Upper lobe of left lung (tissue), 6 donors: ENCODE measurements at regions not wholly inside any gene's neighbourhood (a gene's known extent, or its start where the extent isn't known, plus 50 kb on each side); places are given as distances from the start of the nearest gene placed in this dataset.
A peak's percentile ranks its signal among the peaks of the same experiment; 100 is the strongest.

Experiments used
- ATAC-seq, 2 donors: fragments of 200-7000 bp; cut with Tn5 transposase; one replicate each; pipeline ENCODE4 v1.9.1; 2022; ENCODE audit warnings: mild to moderate bottlenecking in 2 of 2, moderate library complexity in 2 of 2; ENCODE audit not compliant: low FRiP score in 2 of 2
- DNase-seq, 2 donors: peaks; one replicate each; pipeline ENCODE4 v3.0.0-alpha.2; 2019 to 2020
- H3K27ac ChIP-seq, 4 donors: fragments of 200-600 bp; sonication (generic); one replicate each; pipeline ENCODE4 v1.5.1; 2016 to 2019
- H3K27me3 ChIP-seq, 4 donors: fragments of 200-600 bp; sonication (generic); one replicate each; pipeline ENCODE4 v1.5.1; 2017 to 2019
- H3K36me3 ChIP-seq, 4 donors: fragments of 200-600 bp; sonication (generic); one replicate each; pipeline ENCODE4 v1.5.1; 2016 to 2019
- H3K4me1 ChIP-seq, 4 donors: fragments of 200-600 bp; sonication (generic); one replicate each; pipeline ENCODE4 v1.5.1; 2018 to 2019
- H3K4me3 ChIP-seq, 4 donors: fragments of 200-600 bp; sonication (generic); one replicate each; pipeline ENCODE4 v1.5.1; 2017 to 2019; ENCODE audit warnings: mild to moderate bottlenecking in 2 of 4, moderate library complexity in 1 of 4
- H3K9me3 ChIP-seq, 4 donors: fragments of 200-600 bp; sonication (generic); one replicate each; pipeline ENCODE4 v1.5.1; 2018 to 2019
- CTCF ChIP-seq, 6 experiments: fragments of 450-650 bp in 4 of 6; fragments of 200-600 bp in 2 of 6; sonication (generic) in 2 of 6; IDR thresholded peaks; one replicate each; pipeline ENCODE4 v1.5.1; 2016 to 2019; ENCODE audit warnings: antibody characterized with exemption in 6 of 6
- EP300 ChIP-seq, 4 donors: sonication (generic); formaldehyde crosslinking; IDR thresholded peaks; one replicate each; pipeline ENCODE4 v1.5.1; 2017; ENCODE audit warnings: antibody characterized with exemption in 4 of 4, control low read depth in 2 of 4
- POLR2A ChIP-seq, 4 donors: fragments of 450-650 bp; IDR thresholded peaks; one replicate each; pipeline ENCODE4 v1.5.1; 2016 to 2017; ENCODE audit warnings: antibody characterized with exemption in 4 of 4, mild to moderate bottlenecking in 2 of 4
- POLR2AphosphoS5 ChIP-seq, 2 donors: sonication (generic); formaldehyde crosslinking; IDR thresholded peaks; one replicate each; pipeline ENCODE4 v1.5.1; 2017; ENCODE audit warnings: antibody characterized with exemption in 2 of 2
- WGBS, 2 donors: methylation state at CpG; one replicate each; pipeline ENCODE4 v1.1.5; 2017 to 2018; 5-methylcytosine and 5-hydroxymethylcytosine counted together
- donor health status: DM: no; HTN: no; CAD: no; lungs with moderate emphysema.
- donor health status: DM: no; HTN: yes; CAD: no; lungs with severe emphysema.

GRCh38 chr2:8534386-8534728 lies 147.5 kb upstream of the ID2 start:
- ATAC-seq (no peak), DNase-seq (no peak)
- 67 to 75% methylated on average over 1 to 12 of the region's 12 CpGs for WGBS, 2 donors
- Histone ChIP-seq H3K9me3 (peaks cover 0 to 13% (median 7%) of the 10 kb centered on the region in 4 donors), H3K27ac (peak overlapping the region; percentile 58 to 80 (median 60)), H3K4me1 (peaks cover 19 to 41% (median 31%) of the 10 kb centered on the region in 4 donors), H3K36me3 (no peaks in the 10 kb centered on the region), H3K27me3 (no peaks in the 10 kb centered on the region), H3K4me3 (no peak overlapping the region)
- no peak for TF ChIP-seq POLR2AphosphoS5 (IDR thresholded peaks at IDR 0.05)
- TF ChIP-seq CTCF (IDR thresholded peaks at IDR 0.05): no peak
- no peak for TF ChIP-seq EP300 (IDR thresholded peaks at IDR 0.05)
- TF ChIP-seq POLR2A (IDR thresholded peaks at IDR 0.05): no peak

- Histone ChIP-seq H3K4me3 (no peak overlapping the region), H3K9me3 (peaks cover 0 to 13% (median 7%) of the 10 kb centered on the region in 4 donors), H3K27ac (peak overlapping the region; percentile 59 to 80 (median 76)), H3K27me3 (no peaks in the 10 kb centered on the region), H3K36me3 (no peaks in the 10 kb centered on the region), H3K4me1 (peaks cover 24 to 46% (median 36%) of the 10 kb centered on the region in 4 donors)
- ATAC-seq (peak; percentile 75 to 86), DNase-seq (peak; percentile 82 to 86)
- WGBS, 2 donors: 31 to 43% methylated on average over 5 to 11 of the region's 15 CpGs
- TF ChIP-seq EP300 (IDR thresholded peaks at IDR 0.05): no peak
- TF ChIP-seq POLR2A (IDR thresholded peaks at IDR 0.05): peak in 1 of 4 donors; percentile 35
- peak in 1 of 2 donors; percentile 4 for TF ChIP-seq POLR2AphosphoS5 (IDR thresholded peaks at IDR 0.05)
Measured at GRCh38 chr2:8534729-8535468, 147.0 kb upstream of the ID2 start.

- no peak for DNase-seq
- H3K4me3 ChIP-seq: no peak overlapping the region
- H3K4me1 ChIP-seq: peaks cover 30 to 52% (median 42%) of the 10 kb centered on the region in 4 donors
- H3K27me3 ChIP-seq: no peaks in the 10 kb centered on the region
- peaks cover 0 to 13% (median 7%) of the 10 kb centered on the region in 4 donors for H3K9me3 ChIP-seq
- H3K36me3 ChIP-seq: no peaks in the 10 kb centered on the region
- peak overlapping the region; percentile 59 to 80 (median 76) for H3K27ac ChIP-seq
- TF ChIP-seq CTCF (IDR thresholded peaks at IDR 0.05): no peak
- no peak for TF ChIP-seq POLR2AphosphoS5 (IDR thresholded peaks at IDR 0.05)
- TF ChIP-seq EP300 (IDR thresholded peaks at IDR 0.05): no peak
- no peak for TF ChIP-seq POLR2A (IDR thresholded peaks at IDR 0.05)
- WGBS, 2 donors: 68 to 76% methylated on average over 6 to 9 of the region's 9 CpGs
- ATAC-seq: peak in 1 of 2 donors; percentile 11
Measured at GRCh38 chr2:8535469-8535795, 146.4 kb upstream of the ID2 start.

GRCh38 chr2:8535821-8536685 lies 145.8 kb upstream of the ID2 start:
- H3K36me3 ChIP-seq: no peaks in the 10 kb centered on the region
- no peak for DNase-seq
- peaks cover 0 to 9% (median 7%) of the 10 kb centered on the region in 4 donors for H3K9me3 ChIP-seq
- 64 to 68% methylated on average over 11 to 19 of the region's 19 CpGs for WGBS, 2 donors
- TF ChIP-seq POLR2AphosphoS5 (IDR thresholded peaks at IDR 0.05) (no peak), POLR2A (IDR thresholded peaks at IDR 0.05) (no peak), CTCF (IDR thresholded peaks at IDR 0.05) (no peak), EP300 (IDR thresholded peaks at IDR 0.05) (no peak)
- no peak for ATAC-seq
- peaks cover 30 to 56% (median 45%) of the 10 kb centered on the region in 4 donors for H3K4me1 ChIP-seq
- no peak overlapping the region for H3K4me3 ChIP-seq
- H3K27ac ChIP-seq: peak overlapping the region; percentile 59 to 80 (median 76)
- H3K27me3 ChIP-seq: no peaks in the 10 kb centered on the region
